ENCODE measurements at regions not wholly inside any gene's neighbourhood (a gene's known extent, or its start where the extent isn't known, plus 50 kb on each side); places are given as distances from the start of the nearest gene placed in this dataset.

DNA sequence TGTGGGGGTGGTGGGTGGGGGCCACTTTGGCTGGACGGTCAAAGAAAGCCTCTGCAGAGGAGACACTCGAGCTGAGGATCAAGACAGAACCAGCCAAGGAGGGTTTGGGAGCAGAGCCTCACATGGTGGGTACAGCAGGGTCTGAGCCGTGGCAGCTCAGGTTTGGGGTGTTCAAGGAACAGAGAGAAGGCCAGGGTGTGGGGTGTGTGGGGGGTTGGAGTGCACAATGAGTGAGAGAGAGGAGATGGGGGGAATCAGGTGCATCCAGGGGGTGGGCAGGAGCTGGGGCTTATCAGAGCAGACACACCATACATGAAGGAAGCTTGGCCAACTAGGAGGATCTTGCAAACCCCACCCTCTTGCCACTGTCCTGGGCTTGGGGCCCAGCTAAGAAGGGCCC is 140.0 kb downstream of the NSG2 start:
- Histone ChIP-seq H3K4me3 (no peak overlapping the region), H3K9me3 (no peaks in the 10 kb centered on the region), H3K4me1 (no peaks in the 10 kb centered on the region), H3K27me3 (peaks cover 0 to 11% (median 0%) of the 10 kb centered on the region in 4 donors), H3K36me3 (no peaks in the 10 kb centered on the region), H3K27ac (no peak overlapping the region)
- intact Hi-C loops (cut with DNase I), result no loop called here
- no peak for DNase-seq
- WGBS, 2 donors, result 62 to 67% methylated on average over 3 of the region's 3 CpGs
- TF ChIP-seq, protein P1, sequence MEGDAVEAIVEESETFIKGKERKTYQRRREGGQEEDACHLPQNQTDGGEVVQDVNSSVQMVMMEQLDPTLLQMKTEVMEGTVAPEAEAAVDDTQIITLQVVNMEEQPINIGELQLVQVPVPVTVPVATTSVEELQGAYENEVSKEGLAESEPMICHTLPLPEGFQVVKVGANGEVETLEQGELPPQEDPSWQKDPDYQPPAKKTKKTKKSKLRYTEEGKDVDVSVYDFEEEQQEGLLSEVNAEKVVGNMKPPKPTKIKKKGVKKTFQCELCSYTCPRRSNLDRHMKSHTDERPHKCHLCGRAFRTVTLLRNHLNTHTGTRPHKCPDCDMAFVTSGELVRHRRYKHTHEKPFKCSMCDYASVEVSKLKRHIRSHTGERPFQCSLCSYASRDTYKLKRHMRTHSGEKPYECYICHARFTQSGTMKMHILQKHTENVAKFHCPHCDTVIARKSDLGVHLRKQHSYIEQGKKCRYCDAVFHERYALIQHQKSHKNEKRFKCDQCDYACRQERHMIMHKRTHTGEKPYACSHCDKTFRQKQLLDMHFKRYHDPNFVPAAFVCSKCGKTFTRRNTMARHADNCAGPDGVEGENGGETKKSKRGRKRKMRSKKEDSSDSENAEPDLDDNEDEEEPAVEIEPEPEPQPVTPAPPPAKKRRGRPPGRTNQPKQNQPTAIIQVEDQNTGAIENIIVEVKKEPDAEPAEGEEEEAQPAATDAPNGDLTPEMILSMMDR (IDR thresholded peaks at IDR 0.05), result no peak
- TF ChIP-seq POLR2A (IDR thresholded peaks at IDR 0.05), result no peak

DNA sequence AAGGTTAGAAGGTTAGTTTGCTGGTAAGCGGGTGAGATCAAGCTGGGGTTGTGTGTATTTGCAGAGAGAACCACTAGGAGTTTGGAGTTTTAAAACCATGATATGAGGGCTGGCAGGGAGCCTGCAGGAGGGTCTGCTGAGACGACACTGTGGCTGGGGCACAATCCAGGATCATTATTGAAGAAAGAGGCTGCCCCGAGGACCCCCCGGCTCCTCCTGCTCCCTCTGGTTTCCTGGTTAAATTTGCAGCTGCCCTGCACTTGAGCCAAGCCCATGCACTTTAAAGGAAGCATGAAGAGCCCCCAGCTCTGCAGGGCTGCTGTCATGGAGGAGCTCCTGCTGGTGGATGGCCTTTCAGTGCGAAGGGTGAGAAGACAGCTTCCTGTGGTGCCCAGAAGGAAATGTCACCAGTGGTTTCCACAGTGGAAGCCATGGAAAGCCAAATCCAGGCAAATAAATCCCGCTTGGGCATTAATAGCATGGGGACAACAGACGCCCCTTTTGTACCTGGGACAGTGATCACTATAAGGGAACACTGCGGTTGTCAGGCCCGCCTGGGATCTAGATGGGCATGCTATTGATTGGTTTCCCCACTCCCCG is 140.7 kb downstream of the NSG2 start:
- no peak for DNase-seq
- H3K36me3 ChIP-seq, result no peaks in the 10 kb centered on the region
- H3K4me1 ChIP-seq, result no peaks in the 10 kb centered on the region
- no peak overlapping the region for H3K27ac ChIP-seq
- H3K27me3 ChIP-seq, result peaks cover 0 to 16% (median 0%) of the 10 kb centered on the region in 4 donors
- no peak overlapping the region for H3K4me3 ChIP-seq
- H3K9me3 ChIP-seq, result no peaks in the 10 kb centered on the region
- 48 to 70% methylated on average over 5 to 8 of the region's 10 CpGs for WGBS, 2 donors
- intact Hi-C loops (cut with DNase I), result no loop called here
- TF ChIP-seq POLR2A (IDR thresholded peaks at IDR 0.05), result no peak
- TF ChIP-seq, protein P1 (IDR thresholded peaks at IDR 0.05), result no peak

DNA sequence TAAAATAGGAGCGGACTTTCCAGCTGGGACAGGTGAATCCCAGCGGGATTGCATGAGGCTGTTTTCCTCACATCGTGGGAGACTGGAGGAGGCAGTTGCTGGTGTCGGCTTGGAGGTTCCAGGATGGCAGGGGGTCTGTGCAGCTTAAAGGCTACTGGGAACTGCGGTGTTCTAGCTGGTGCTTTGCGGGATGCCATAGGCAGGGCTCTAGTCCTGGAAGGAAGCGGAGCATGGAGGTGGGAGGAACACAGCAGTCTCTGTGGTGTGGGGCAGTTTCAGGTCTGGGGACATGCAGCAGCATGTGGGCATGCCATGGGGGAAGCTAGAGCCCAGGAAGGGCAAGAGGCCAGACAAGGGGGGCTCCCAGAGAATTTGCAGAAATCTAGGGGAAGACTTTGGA is 141.5 kb downstream of the NSG2 start:
- intact Hi-C loops (cut with DNase I), result no loop called here
- no peaks in the 10 kb centered on the region for H3K36me3 ChIP-seq
- DNase-seq, result no peak
- 64 to 69% methylated on average over 7 of the region's 7 CpGs for WGBS, 2 donors
- H3K9me3 ChIP-seq, result no peaks in the 10 kb centered on the region
- no peak overlapping the region for H3K4me3 ChIP-seq
- H3K27ac ChIP-seq, result no peak overlapping the region
- no peaks in the 10 kb centered on the region for H3K4me1 ChIP-seq
- peaks cover 0 to 22% (median 0%) of the 10 kb centered on the region in 4 donors for H3K27me3 ChIP-seq
- no peak for TF ChIP-seq POLR2A (IDR thresholded peaks at IDR 0.05)
- TF ChIP-seq, protein P1 (IDR thresholded peaks at IDR 0.05), result no peak

DNA sequence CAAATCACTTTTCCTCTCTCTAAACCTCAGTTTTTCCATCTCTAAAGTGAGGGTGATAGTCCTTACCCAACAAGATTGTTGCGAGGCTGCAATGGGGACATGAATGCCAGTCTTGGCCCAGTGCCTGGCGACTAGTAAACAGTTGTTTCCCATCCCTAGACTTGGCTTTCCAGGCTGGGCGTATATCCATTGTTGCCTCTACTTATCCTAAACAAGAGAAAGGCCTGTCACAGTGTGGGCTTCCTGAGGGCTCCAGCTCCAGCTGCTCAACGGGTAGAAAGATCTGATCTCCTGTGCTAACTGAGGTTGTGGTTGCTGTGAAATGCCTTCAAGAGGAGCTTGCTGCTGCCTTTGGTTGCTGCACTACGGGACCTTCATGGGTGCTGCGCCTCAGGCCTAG is 142.0 kb downstream of the NSG2 start:
- H3K4me1 ChIP-seq, result no peaks in the 10 kb centered on the region
- H3K36me3 ChIP-seq, result no peaks in the 10 kb centered on the region
- H3K4me3 ChIP-seq, result no peak overlapping the region
- DNase-seq, result no peak
- TF ChIP-seq POLR2A (IDR thresholded peaks at IDR 0.05), result no peak
- TF ChIP-seq, protein P1 (IDR thresholded peaks at IDR 0.05), result no peak
- H3K27me3 ChIP-seq, result peaks cover 0 to 27% (median 0%) of the 10 kb centered on the region in 4 donors
- H3K9me3 ChIP-seq, result no peaks in the 10 kb centered on the region
- 77 to 86% methylated on average over 4 to 5 of the region's 6 CpGs for WGBS, 2 donors
- H3K27ac ChIP-seq, result no peak overlapping the region
- intact Hi-C loops (cut with DNase I), result no loop called here

DNA sequence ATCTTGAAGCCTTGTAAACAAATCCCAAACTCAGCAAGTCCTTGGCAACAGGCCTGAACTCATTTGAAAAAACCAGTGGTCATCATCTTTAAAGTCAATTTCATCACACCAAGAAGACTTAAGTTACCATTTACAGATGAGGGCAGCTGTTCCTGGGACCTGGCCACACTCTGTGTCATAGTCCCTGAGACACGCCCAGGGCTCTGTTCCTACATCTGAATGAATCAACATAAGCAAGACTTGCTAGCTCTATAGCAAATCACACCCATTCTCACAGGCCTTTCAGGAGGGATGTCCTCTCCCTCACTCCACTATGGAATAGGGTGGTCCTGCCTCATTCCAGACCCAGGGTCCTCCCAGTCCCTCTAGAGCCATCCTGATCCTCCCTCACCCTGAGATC is 142.8 kb downstream of the NSG2 start:
- WGBS, 2 donors, result 50 to 78% methylated on average over 1 of the region's 1 CpG
- H3K36me3 ChIP-seq, result no peaks in the 10 kb centered on the region
- TF ChIP-seq, protein P1 (IDR thresholded peaks at IDR 0.05), result no peak
- TF ChIP-seq POLR2A (IDR thresholded peaks at IDR 0.05), result no peak
- H3K4me1 ChIP-seq, result no peaks in the 10 kb centered on the region
- intact Hi-C loops (cut with DNase I), result no loop called here
- no peaks in the 10 kb centered on the region for H3K9me3 ChIP-seq
- H3K27me3 ChIP-seq, result peaks cover 0 to 35% (median 0%) of the 10 kb centered on the region in 4 donors
- no peak overlapping the region for H3K4me3 ChIP-seq
- no peak for DNase-seq
- H3K27ac ChIP-seq, result no peak overlapping the region
